ENCODE measurements at regions not wholly inside any gene's neighbourhood (a gene's known extent, or its start where the extent isn't known, plus 50 kb on each side); places are given as distances from the start of the nearest gene placed in this dataset.
A peak's percentile ranks its signal among the peaks of the same experiment; 100 is the strongest.

- TF ChIP-seq CTCF (conservative IDR thresholded peaks at IDR 0.05), result no peak
- H3K27ac ChIP-seq, result peak overlapping the region; percentile 48
These were observed 52.0 kb upstream of the RPL11 start for GRCh38 chr1:23639460-23640095.

DNA sequence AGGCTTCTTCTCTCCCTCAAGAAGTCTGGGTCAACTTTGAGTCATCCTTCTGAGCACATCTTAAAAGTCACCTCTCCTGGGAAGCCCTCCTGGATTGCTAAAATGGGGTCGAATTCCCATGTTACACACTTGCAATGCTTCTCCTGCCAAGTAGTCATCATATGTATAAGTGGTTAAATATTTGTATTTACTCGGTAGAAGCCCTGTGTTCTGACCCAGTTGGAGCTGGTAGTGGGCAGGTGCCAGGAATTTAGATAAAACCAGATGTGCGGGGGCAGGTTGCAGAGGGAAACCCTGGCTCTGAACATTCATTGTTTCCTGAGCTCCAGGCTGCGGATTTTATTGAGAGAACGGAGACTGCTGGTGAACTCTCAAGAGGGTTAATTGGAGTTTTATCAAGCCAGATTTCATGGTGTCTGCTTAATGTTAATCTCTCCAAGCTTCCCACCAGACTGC lies 52.8 kb upstream of the RPL11 start:
- peak overlapping the region; percentile 48 for H3K27ac ChIP-seq

DNA sequence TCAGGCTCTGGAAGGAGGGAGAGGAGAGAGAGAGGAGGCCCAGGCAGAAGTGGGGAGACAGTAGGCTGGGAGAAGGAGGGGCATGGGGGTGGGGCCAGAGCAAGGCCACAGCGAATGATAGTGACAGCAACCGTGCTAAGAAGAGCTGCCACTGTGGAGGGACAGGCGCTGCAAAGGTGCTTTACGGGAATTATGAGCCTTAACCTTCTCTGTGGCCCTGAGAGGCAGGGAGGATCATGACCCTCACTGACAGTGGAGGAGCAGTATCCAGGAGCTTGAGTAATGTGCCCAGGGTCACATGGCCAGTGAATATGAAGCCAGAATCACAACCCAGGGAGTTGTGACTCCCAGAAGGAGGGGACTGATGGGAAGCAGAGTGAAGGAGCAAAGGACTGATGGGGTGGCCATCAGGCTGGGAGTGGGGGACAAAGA lies 53.4 kb upstream of the RPL11 start:
- H3K27ac ChIP-seq, result peak overlapping the region; percentile 48
- TF ChIP-seq CTCF (conservative IDR thresholded peaks at IDR 0.05), result no peak

More for the DNA sequence above, 52.8 kb upstream of the RPL11 start:
- no peak for TF ChIP-seq CTCF (conservative IDR thresholded peaks at IDR 0.05)

- TF ChIP-seq CTCF (conservative IDR thresholded peaks at IDR 0.05), result no peak
- no peak overlapping the region for H3K27ac ChIP-seq
These were observed 55.6 kb upstream of the RPL11 start for GRCh38 chr1:23636009-23636408.

- peak; percentile 89 for TF ChIP-seq CTCF (conservative IDR thresholded peaks at IDR 0.05)
- peak overlapping the region; percentile 36; the same call in 1 of the 2 replicates for H3K27ac ChIP-seq
These were observed 56.6 kb upstream of the RPL11 start for GRCh38 chr1:23634840-23635651.

DNA sequence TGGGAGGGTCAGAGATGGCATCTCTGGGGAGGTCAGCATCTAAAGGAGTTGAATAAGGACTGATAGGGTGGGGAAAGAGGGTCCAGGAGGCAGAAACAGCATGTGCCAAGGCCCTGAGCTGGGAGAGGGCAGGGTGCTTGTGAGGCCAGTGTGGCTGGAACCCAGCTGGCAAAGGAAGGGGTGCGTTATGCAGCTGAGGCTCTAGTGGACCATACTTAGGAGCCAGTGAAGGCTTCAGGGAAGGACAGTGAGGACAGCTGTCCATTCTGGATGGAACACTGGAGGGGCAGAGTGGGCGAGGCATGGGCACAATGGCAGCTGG lies 57.1 kb upstream of the RPL11 start:
- no peak overlapping the region; the same call in 1 of the 2 replicates for H3K27ac ChIP-seq
- no peak for TF ChIP-seq CTCF (conservative IDR thresholded peaks at IDR 0.05)

DNA sequence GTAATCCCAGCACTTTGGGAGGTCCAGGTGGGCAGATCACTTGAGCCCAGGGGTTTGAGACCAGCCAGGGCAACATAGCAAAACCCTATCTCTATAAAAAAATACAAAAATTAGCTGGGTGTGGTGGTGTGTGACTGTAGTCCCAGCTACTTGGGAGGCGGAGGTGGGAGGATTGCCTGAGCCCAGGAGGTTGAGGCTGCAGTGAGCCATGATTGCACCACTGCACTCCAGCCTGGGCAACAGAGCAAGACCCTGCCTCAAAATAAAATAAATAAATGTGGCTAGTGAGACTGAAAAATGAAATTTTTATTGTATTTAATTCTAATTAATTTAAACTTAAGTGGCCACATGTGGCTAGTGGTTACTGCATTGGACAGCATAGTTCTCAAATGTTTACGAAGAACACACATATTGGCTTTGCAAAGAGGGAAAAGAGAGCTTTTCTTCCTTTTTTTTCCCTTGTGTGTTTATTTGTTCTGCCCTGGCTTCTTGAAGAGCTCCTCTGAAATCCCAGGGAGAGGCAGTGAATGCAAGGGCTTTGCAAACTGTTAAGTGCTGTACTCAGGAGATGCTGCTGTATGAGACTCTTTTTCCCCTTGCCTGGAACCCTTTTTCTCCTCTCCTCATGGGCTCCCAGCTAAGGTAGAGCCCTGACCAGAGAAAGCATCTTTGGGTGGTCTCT lies 59.0 kb upstream of the RPL11 start:
- H3K27ac ChIP-seq, result no peak overlapping the region
- no peak for TF ChIP-seq CTCF (conservative IDR thresholded peaks at IDR 0.05)
